ENCODE measurements at regions not wholly inside any gene's neighbourhood (a gene's known extent, or its start where the extent isn't known, plus 50 kb on each side); places are given as distances from the start of the nearest gene placed in this dataset.
A peak's percentile ranks its signal among the peaks of the same experiment; 100 is the strongest.

DNA sequence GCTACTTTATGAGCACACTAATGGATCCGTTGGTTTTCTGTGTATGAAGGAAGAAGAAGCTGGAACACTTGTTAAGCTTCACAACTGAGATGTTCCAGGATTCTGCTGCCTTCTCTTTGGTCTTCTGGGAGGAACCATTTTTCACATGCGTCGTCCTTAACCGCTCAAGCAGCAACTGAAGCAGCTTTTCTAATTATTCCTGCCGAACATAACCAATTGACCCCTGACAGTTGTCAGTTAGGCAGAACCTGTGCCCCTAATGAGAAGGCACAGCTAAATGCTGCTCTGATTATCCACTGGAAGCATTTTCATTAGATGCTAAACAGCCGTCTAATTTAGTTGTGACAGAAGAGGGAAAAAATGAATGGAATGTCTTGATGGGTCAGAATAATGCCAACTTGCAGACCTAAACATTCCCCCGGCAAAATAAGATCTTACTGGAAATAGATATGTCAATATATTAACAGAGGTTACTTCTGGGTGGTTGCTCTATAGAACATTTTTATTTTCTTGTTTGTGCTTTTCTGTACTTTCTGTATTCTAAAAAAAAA, 85.0 kb upstream of the SMLR1 start:
- Mint-ChIP-seq H3K27ac (no peak overlapping the region), H3K27me3 (peaks cover 0 to 9% of the 10 kb centered on the region in 2 donors), H3K4me3 (no peak overlapping the region), H3K9me3 (no peaks in the 10 kb centered on the region), H3K36me3 (no peaks in the 10 kb centered on the region), H3K4me1 (peaks cover 0 to 10% of the 10 kb centered on the region in 2 donors)
- ATAC-seq (replicated peaks) (no peak), DNase-seq (no peak)

DNA sequence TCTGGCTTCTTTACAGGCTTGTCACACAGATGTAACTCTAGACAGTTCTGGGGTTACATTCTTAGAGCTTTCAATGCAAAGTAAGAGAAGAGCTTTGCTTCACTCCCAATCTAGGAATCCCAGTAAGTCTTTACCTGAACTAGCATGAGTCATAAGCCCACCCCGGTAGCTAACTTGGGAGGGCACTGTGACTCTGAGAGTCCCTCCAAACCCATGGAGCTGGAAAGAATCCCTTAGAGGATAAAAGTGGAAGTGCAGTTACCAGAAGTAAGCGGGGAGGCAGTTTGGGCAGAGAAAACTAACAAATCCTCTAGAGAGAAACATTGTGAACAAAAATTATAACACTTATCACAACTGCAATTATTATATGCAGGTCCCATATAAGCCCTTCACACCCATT, 84.0 kb upstream of the SMLR1 start:
- no peaks in the 10 kb centered on the region for H3K9me3 Mint-ChIP-seq
- peaks cover 0 to 9% of the 10 kb centered on the region in 2 donors for H3K27me3 Mint-ChIP-seq
- H3K4me1 Mint-ChIP-seq: peaks cover 0 to 10% of the 10 kb centered on the region in 2 donors
- no peak for ATAC-seq (replicated peaks)
- no peak overlapping the region for H3K27ac Mint-ChIP-seq
- DNase-seq: no peak
- H3K4me3 Mint-ChIP-seq: no peak overlapping the region
- no peaks in the 10 kb centered on the region for H3K36me3 Mint-ChIP-seq

DNA sequence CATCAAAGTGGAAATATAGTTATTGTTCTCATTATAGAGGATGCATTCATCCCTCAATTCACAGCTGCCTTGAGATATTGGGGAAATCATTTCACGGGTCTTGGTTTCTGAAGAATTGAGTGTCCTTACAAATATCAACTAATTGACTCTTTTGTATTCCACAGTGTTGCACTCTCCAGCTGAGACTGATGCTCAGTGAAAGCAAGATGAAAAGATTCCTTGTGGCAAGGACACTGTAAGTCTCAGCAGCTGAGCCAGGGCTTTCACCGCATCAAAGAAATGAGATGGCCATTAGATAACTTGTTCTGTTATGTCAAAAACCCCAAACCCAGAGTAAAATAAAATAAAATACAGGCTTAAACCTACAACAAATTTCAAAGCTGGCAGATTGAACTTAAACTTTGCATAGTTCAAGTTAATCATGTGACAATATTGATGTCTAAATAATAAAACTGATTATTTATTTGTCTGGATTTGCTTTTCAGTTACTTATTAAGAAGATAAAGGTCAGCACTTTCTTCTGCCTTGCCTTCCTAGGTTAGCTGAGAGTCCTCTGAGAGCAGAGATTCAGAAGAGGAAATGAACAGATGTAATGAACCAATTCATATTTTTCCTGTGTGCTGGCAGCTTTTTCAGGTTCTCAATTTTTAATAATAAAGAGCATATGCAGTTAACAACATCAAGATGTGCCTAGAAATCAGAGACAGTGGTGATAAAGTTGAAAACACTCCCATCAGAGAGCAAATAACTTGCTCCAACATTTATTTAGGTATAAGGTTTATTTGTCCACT, 82.4 kb upstream of the SMLR1 start:
- Mint-ChIP-seq H3K4me1 (peaks cover 0 to 10% of the 10 kb centered on the region in 2 donors), H3K36me3 (peaks cover 3 to 8% of the 10 kb centered on the region in 2 donors), H3K9me3 (peaks cover 6 to 7% of the 10 kb centered on the region in 2 donors), H3K27me3 (peaks cover 0 to 9% of the 10 kb centered on the region in 2 donors), H3K4me3 (no peak overlapping the region), H3K27ac (no peak overlapping the region)
- no peak for ATAC-seq (replicated peaks)
- no peak for DNase-seq

DNA sequence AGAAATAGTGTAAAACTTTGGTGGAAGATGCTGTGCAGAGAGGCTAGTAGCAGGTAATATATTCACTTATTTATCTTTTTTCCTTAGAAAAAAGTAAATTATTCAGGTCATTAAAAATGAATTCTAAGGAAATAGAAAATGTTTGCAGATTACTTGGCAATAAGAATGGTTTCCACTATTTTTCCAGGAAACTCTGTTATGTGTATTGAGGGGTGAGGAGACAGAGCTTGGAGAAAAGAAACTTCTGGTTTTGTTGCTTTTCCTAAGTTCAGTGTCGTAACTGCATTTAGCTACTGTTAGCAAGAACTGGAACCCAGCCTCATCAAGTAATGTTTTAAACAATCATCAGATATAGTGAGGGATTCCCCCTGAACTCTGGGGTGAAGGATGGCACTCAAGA, 79.2 kb upstream of the SMLR1 start:
- DNase-seq (no peak), ATAC-seq (replicated peaks) (peak in 1 of 2 donors; percentile 51)
- Mint-ChIP-seq H3K4me1 (peaks cover 0 to 10% of the 10 kb centered on the region in 2 donors), H3K9me3 (peaks cover 10 to 11% of the 10 kb centered on the region in 2 donors), H3K27ac (no peak overlapping the region), H3K4me3 (no peak overlapping the region), H3K27me3 (peaks cover 0 to 2% of the 10 kb centered on the region in 2 donors), H3K36me3 (peaks cover 5 to 8% of the 10 kb centered on the region in 2 donors)

DNA sequence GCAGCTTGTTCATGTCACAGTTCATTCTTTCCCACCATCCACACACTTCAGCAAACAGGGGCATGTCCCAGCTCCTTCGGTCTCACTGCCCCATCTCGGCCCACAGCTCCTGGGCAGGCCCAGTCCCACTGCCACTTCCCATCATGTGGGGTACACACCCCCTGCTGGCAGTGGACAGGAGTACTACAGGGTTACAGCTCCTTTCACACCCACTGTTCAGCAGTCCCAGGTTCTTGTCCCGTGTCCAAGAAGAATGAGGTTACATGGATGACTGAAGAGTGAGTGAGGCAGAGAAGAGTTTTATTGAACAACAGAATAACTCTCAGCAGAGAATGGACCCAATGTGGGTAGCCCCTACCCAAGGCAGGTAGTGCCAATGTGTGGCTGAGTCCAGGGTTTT, 77.8 kb upstream of the SMLR1 start:
- ATAC-seq (replicated peaks): no peak
- DNase-seq: no peak
- no peak overlapping the region for H3K4me3 Mint-ChIP-seq
- H3K36me3 Mint-ChIP-seq: peaks cover 5 to 8% of the 10 kb centered on the region in 2 donors
- peaks cover 10 to 11% of the 10 kb centered on the region in 2 donors for H3K9me3 Mint-ChIP-seq
- H3K27ac Mint-ChIP-seq: peak overlapping the region; percentile 9
- no peaks in the 10 kb centered on the region for H3K27me3 Mint-ChIP-seq
- H3K4me1 Mint-ChIP-seq: peaks cover 0 to 9% of the 10 kb centered on the region in 2 donors

DNA sequence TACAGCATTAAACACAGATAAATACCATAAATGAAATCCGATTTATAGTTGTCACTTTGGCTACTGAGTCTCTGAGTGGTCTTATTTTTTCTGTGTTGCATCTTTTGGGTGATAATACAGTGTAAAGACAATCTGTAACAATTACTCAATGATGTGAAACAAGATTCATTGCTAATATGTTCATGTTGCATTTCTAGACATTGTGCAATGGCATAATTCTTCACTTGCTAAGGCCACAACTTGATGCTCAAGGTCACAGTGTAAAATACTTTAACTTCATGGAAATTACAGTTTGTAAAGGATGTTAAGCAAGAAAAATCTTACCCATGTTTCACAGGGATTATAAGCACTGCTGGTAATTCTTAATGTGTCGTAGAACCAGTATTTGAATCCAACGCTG, 74.9 kb upstream of the SMLR1 start:
- Mint-ChIP-seq H3K4me1 (peaks cover 12 to 14% of the 10 kb centered on the region in 2 donors), H3K27ac (no peak overlapping the region), H3K27me3 (no peaks in the 10 kb centered on the region), H3K9me3 (peaks cover 10 to 14% of the 10 kb centered on the region in 2 donors), H3K4me3 (no peak overlapping the region), H3K36me3 (peaks cover 5 to 8% of the 10 kb centered on the region in 2 donors)
- no peak for DNase-seq
- no peak for ATAC-seq (replicated peaks)

DNA sequence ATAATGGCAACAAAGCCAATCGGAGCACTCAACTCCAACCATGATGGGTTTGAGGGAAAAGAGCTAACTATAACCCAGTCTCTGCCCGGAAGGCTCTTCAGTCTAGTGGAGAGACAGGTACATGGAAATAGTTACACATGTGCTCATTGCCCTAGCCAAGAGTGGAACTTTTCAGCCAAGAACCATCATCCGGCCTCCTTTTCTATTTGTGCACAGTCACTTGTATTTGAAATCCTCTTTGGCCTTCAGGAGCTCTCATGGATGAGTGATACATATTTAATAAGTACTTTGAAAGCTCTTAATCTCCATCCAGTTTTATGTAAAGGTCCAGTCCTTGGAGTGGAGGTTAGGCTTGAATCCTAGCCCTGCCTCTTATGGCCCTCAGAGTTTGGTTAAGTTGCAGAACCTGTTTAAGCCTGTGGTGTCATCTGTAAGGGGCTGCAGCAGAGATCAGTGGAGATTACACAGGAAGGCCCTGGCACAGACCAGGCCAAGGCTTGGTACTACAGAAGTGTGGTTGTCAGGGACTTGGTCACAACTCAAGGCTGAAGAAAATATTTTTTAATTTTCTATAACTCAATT, 72.3 kb upstream of the SMLR1 start:
- Mint-ChIP-seq H3K27me3 (no peaks in the 10 kb centered on the region), H3K4me1 (peaks cover 15 to 20% of the 10 kb centered on the region in 2 donors), H3K4me3 (no peak overlapping the region), H3K27ac (no peak overlapping the region), H3K36me3 (peaks cover 0 to 2% of the 10 kb centered on the region in 2 donors), H3K9me3 (peaks cover 3 to 7% of the 10 kb centered on the region in 2 donors)
- no peak for DNase-seq
- peak; percentile 23 to 35 for ATAC-seq (replicated peaks)

DNA sequence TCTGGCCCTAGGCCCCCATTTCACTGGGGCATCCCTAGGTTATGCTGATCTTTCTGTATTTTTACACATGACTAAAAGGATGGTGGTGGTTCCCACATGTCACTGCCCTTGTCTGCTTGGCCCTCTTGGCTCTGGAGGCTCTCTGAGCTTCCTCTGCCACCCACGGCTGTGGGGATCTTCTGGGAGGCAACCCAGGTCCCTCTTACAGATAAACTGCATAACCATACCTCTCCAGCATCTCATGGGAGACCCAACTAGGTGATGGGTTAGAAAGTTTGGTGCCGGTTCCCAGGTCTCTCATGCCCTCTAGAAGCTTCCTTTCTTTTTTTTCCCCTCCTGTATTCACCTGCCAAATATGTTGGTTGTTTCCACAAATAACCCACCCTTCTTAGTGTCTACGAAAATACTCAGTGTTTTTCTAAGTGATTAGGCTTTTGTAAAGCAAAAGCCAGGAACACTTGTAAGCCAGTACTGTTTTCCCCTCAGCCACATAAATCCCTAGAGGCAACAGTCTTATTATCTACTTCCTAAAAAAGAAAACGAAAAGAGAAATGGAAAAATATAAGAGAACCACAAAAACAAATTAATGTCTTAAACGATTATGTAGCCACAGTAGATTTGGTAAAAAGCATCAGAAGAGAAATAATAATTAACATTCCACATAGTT, 71.7 kb upstream of the SMLR1 start:
- H3K4me3 Mint-ChIP-seq: peak overlapping the region in 1 of 2 donors; percentile 20
- no peaks in the 10 kb centered on the region for H3K36me3 Mint-ChIP-seq
- peaks cover 15 to 20% of the 10 kb centered on the region in 2 donors for H3K4me1 Mint-ChIP-seq
- ATAC-seq (replicated peaks): peak; percentile 45 to 75
- no peak for DNase-seq
- H3K27ac Mint-ChIP-seq: peak overlapping the region; percentile 49
- H3K27me3 Mint-ChIP-seq: peaks cover 0 to 6% of the 10 kb centered on the region in 2 donors
- peaks cover 6 to 7% of the 10 kb centered on the region in 2 donors for H3K9me3 Mint-ChIP-seq

DNA sequence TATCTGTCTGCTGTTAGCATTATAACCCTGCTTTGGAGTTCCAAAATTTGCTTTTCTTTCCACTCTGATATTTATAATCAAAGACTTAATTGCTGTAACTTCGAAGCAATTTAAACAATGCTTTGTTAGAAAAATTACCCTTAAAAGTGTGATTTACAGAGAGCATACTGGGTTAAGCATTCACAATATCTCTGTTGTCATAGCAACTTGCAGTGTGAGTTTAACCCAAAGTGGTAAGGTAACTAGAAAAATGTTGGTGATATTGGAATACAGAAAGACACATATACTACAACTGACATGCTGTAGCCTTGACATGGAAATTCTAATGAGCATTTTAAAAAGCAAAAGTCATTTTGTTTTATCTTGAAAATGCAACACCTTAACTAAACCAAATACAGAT, 70.4 kb upstream of the SMLR1 start:
- DNase-seq: no peak
- H3K36me3 Mint-ChIP-seq: no peaks in the 10 kb centered on the region
- H3K27ac Mint-ChIP-seq: no peak overlapping the region
- H3K9me3 Mint-ChIP-seq: peaks cover 3 to 5% of the 10 kb centered on the region in 2 donors
- H3K27me3 Mint-ChIP-seq: peaks cover 0 to 6% of the 10 kb centered on the region in 2 donors
- H3K4me1 Mint-ChIP-seq: peaks cover 15 to 20% of the 10 kb centered on the region in 2 donors
- H3K4me3 Mint-ChIP-seq: no peak overlapping the region
- ATAC-seq (replicated peaks): no peak

DNA sequence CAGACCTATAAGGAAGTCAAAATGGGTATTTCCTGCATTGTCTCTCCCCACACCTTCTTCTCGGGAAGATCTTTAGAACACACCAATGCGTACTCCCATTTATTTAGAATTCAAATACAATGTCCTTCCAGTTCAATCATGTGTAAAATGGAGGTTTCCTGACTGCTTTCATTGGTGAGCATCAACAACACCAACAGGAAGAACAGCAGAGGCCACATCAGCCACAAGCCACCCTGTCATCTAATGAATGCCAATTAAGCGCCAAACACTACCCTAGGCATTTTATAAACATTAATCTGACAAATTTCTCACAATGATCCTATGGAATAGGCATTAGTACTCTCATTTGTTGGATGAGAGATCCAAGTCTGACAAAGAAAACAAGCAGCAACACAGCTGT, 68.4 kb upstream of the SMLR1 start:
- no peak overlapping the region for H3K4me3 Mint-ChIP-seq
- no peaks in the 10 kb centered on the region for H3K36me3 Mint-ChIP-seq
- DNase-seq: no peak
- no peak for ATAC-seq (replicated peaks)
- H3K27me3 Mint-ChIP-seq: peaks cover 0 to 6% of the 10 kb centered on the region in 2 donors
- H3K27ac Mint-ChIP-seq: no peak overlapping the region
- H3K4me1 Mint-ChIP-seq: peaks cover 16 to 20% of the 10 kb centered on the region in 2 donors
- H3K9me3 Mint-ChIP-seq: peaks cover 3 to 5% of the 10 kb centered on the region in 2 donors

DNA sequence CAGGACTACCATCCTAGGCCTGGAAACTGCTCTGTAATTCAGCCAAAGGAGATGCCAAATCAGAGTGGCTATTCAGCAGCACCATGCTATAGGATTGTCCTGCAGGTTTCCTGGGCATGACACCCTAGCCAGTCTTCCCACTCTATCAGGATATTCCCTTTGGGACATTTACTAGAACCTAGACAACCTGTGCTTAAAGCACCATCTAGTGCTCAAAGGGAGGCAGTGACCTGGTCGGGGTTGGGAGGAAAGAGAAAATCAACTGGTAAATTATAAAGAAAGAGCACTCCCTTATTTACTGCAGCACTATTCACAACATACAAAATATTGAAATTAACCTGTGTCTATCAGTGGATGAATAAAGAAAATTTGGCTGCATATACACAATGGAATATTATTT, 67.2 kb upstream of the SMLR1 start:
- ATAC-seq (replicated peaks) (no peak), DNase-seq (no peak)
- Mint-ChIP-seq H3K4me1 (peaks cover 15 to 19% of the 10 kb centered on the region in 2 donors), H3K36me3 (no peaks in the 10 kb centered on the region), H3K9me3 (peaks cover 3 to 5% of the 10 kb centered on the region in 2 donors), H3K4me3 (no peak overlapping the region), H3K27me3 (peaks cover 0 to 6% of the 10 kb centered on the region in 2 donors), H3K27ac (no peak overlapping the region)

DNA sequence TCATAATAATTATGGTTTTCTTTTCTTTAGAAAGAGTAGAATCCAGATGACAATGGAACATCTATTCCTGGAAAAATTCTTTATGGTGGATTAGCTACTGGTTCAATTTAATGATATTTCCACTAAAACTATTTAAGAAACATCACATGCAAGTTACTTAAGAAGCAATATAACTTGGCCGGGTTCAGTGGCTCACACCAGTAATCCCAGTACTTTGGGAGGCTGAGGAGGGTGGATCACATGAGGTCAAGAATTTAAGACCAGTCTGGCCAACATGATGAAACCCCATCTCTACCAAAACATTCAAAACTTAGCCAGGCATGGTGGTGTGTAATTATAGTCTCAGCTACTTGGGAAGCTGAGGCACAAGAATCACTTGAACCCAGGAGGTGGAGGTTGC, 65.9 kb upstream of the SMLR1 start:
- no peaks in the 10 kb centered on the region for H3K36me3 Mint-ChIP-seq
- H3K4me1 Mint-ChIP-seq: peaks cover 5 to 7% of the 10 kb centered on the region in 2 donors
- H3K27me3 Mint-ChIP-seq: peaks cover 0 to 6% of the 10 kb centered on the region in 2 donors
- H3K4me3 Mint-ChIP-seq: no peak overlapping the region
- DNase-seq (no peak), ATAC-seq (replicated peaks) (no peak)
- peaks cover 0 to 5% of the 10 kb centered on the region in 2 donors for H3K9me3 Mint-ChIP-seq
- no peak overlapping the region for H3K27ac Mint-ChIP-seq

DNA sequence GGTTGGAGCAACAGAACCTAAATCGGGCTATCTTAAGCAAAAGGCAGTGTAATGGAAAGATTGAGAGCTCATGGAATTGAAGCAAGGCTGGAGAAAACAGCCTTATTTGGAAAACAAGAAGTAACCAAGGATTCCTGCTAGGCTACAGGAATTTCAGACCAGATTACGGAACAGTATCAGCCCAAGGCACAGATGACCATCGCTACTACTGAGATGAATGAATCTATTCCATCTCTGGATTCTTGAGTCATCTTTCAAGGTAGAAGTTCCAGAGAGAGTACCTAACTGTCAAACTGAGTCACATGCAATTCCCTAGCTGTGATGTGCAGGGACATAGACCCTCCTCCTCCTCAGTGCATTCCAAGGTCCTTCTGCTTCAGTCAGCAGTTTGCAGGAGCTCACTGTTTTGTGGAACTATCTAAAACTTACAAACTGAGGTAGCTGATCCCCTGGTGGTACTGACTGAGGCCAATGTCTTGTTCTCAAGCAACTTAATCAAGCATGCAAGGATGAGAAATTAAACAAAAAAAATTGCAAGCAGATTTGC, 62.0 kb upstream of the SMLR1 start:
- peaks cover 0 to 2% of the 10 kb centered on the region in 2 donors for H3K27me3 Mint-ChIP-seq
- peaks cover 0 to 1% of the 10 kb centered on the region in 2 donors for H3K4me1 Mint-ChIP-seq
- no peak for ATAC-seq (replicated peaks)
- H3K9me3 Mint-ChIP-seq: peaks cover 0 to 1% of the 10 kb centered on the region in 2 donors
- no peak overlapping the region for H3K27ac Mint-ChIP-seq
- H3K4me3 Mint-ChIP-seq: no peak overlapping the region
- DNase-seq: no peak
- H3K36me3 Mint-ChIP-seq: no peaks in the 10 kb centered on the region

Data from stimulated activated naive B cell treated with anti-CD40 and anti-IgM and Interleukin-4, amounts not matched to agents 10 μg/mL and 1 μg/mL and 100 μg/mL, for 72 hours (primary cell).